ENCODE measurements at regions not wholly inside any gene's neighbourhood (a gene's known extent, or its start where the extent isn't known, plus 50 kb on each side); places are given as distances from the start of the nearest gene placed in this dataset.

DNA sequence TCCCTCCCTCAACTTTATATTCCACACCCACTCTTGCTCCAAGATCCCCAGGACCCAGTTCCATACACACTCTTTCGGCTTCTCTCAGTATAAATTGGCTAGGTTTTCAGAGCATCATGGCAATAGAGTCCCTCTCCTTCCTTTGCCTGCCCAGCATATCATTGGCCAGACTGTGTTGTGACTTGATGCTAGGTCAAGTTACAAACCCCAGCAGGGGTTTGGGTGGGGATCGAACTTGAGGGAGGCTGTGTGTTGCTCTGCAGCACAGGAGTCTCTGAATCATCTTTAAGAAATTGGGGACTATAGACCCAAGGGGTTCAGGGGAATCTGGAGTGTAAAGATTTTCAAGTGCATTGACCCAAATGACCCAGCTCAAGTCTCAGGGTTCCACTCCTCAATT lies 477.5 kb upstream of the MEIS1 start:
- no peaks in the 10 kb centered on the region for H3K9me3 ChIP-seq (ENCODE audit: insufficient read depth, low read depth, low read length)
- no peak overlapping the region for H3K9ac ChIP-seq (ENCODE audit: low read depth, low read length)
- no peak overlapping the region for H3K4me3 ChIP-seq (ENCODE audit: low read length)
- 82% methylated on average over 2 of the region's 2 CpGs for WGBS
- no peaks in the 10 kb centered on the region for H3K4me1 ChIP-seq (ENCODE audit: insufficient read depth, low read length)
- H3K36me3 ChIP-seq (ENCODE audit: insufficient read depth, low read length) = no peaks in the 10 kb centered on the region
- H3K27ac ChIP-seq (ENCODE audit: low read depth, low read length) = no peak overlapping the region
- peaks cover 12% of the 10 kb centered on the region; the same call in 1 of the 2 replicates for H3K27me3 ChIP-seq (ENCODE audit: insufficient read depth, low read length)

DNA sequence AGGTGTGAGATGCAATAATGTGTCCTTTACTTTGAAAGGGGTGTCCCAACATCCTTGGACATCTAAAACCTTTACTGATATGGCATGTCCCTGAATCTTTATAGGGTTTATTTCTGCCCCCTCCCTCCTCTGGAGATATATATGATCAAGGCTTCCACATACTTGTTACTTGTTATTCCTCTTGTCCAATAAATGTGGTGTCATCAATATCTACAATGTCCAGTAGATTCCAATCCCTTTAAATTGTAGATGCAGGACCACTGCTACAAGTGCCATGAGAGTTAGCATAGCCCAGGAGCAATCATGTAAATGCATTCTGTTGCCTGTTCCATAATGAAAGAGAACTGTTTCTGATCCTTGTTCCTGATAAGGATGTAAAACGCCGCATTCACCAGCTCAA lies 479.7 kb upstream of the MEIS1 start:
- WGBS = 94% methylated on average over 2 of the region's 2 CpGs
- H3K9ac ChIP-seq (ENCODE audit: low read depth, low read length) = no peak overlapping the region
- H3K27me3 ChIP-seq (ENCODE audit: insufficient read depth, low read length) = peaks cover 12% of the 10 kb centered on the region; the same call in 1 of the 2 replicates
- no peak overlapping the region for H3K27ac ChIP-seq (ENCODE audit: low read depth, low read length)
- H3K4me3 ChIP-seq (ENCODE audit: low read length) = no peak overlapping the region
- no peaks in the 10 kb centered on the region for H3K36me3 ChIP-seq (ENCODE audit: insufficient read depth, low read length)
- H3K9me3 ChIP-seq (ENCODE audit: insufficient read depth, low read depth, low read length) = no peaks in the 10 kb centered on the region
- H3K4me1 ChIP-seq (ENCODE audit: insufficient read depth, low read length) = no peaks in the 10 kb centered on the region

DNA sequence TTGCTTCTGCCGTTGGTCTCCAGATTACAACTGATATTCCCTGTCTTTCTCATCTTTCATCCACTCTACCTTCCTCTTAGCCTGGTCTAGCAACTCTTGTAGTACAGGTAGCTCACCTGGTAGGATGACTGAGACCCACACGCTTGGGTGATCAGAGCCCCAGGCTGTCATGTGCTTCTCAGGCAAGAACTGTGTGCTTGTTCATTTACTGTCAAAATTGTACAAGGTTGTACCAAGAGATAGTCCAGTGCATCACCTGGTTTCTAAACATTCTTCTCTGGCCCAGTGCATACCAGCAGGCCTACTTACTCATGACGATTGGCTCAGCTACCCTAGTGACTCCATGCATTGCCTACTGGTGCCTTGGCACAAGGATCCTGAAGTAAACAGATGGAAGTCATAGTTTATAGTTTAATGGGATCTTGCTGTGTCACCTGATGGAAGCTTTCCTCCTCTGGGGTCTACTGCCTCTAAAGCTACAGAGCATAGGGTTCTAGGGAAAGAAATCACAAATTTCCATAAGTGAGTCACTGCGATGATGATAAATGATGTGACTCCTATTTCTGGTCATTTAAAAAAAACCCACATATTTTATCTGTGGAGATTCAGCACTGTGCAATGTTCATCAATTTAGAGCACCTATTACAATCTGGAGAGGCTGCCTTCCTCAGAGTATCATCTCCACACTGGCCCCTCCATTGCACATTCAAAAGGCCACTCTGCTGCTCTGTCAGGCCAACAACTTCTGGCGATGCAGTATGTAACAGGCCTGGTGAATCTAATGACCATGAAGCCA lies 481.8 kb upstream of the MEIS1 start:
- Histone ChIP-seq H3K4me3 (ENCODE audit: low read length) (no peak overlapping the region), H3K27me3 (ENCODE audit: insufficient read depth, low read length) (peaks cover 6% of the 10 kb centered on the region; the same call in 1 of the 2 replicates)
- WGBS = 98% methylated on average over 5 of the region's 5 CpGs

DNA sequence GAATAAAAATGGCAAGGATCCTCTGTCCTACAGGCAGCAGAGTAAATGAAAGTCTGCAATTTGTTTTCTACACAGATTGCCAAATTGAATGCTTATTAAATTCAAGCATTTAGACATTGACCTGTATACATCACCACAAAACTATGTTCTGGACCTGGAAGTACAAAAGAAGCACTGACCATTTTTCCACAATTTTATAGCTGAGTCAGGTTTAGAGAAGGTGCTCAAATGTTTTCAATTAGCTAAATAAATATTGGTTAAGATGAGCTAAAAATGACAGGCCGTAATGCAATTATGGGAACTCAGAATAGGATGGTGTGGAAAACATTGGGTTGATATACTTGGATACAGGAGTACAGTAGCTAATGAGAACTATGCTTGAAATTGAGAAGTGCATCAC lies 490.7 kb upstream of the MEIS1 start:
- Histone ChIP-seq H3K4me3 (ENCODE audit: low read length) (no peak overlapping the region), H3K36me3 (ENCODE audit: insufficient read depth, low read length) (no peaks in the 10 kb centered on the region), H3K9ac (ENCODE audit: low read depth, low read length) (no peak overlapping the region), H3K4me1 (ENCODE audit: insufficient read depth, low read length) (no peaks in the 10 kb centered on the region), H3K27me3 (ENCODE audit: insufficient read depth, low read length) (no peaks in the 10 kb centered on the region), H3K9me3 (ENCODE audit: insufficient read depth, low read depth, low read length) (peaks cover 11% of the 10 kb centered on the region; the same call in 1 of the 2 replicates), H3K27ac (ENCODE audit: low read depth, low read length) (no peak overlapping the region)
- 90% methylated on average over 1 of the region's 1 CpG for WGBS

More for the DNA sequence above, 481.8 kb upstream of the MEIS1 start:
- Histone ChIP-seq H3K36me3 (ENCODE audit: insufficient read depth, low read length) (no peaks in the 10 kb centered on the region), H3K4me1 (ENCODE audit: insufficient read depth, low read length) (no peaks in the 10 kb centered on the region), H3K27ac (ENCODE audit: low read depth, low read length) (no peak overlapping the region), H3K9ac (ENCODE audit: low read depth, low read length) (no peak overlapping the region), H3K9me3 (ENCODE audit: insufficient read depth, low read depth, low read length) (no peaks in the 10 kb centered on the region)

DNA sequence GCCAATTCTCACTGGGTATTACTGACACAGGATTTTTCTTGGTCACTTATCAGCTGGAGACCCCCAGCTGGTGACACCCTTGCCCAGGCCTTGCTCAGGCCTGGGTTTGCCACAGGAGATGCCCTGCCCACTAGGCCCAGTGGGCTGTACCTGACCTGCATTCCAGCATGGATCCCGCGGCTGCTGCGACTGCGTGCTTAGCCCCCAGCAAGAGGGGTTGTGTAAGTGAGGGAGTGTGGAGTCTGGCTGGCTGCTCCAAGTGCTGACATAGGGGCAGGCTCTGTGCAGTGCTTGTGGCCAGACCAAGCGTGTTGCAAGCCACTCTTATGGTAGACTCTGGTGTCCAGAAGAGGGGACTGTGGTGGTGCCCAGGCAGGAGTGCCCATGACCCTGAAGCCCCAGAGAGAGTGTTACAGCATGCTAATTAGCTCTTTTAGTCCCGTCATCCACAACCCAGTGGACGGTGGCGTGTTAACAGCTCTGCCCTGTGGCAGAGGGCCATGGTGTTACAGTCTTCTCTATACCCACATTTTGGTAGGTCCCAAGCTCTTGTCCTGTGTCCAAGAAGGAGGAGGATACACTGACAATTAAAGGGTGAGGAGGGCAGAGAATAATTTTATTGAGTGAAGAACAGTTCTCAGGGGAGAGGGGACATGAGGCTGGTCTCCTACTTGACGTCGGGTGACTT lies 491.7 kb upstream of the MEIS1 start:
- Histone ChIP-seq H3K4me1 (ENCODE audit: insufficient read depth, low read length) (no peaks in the 10 kb centered on the region), H3K4me3 (ENCODE audit: low read length) (no peak overlapping the region), H3K36me3 (ENCODE audit: insufficient read depth, low read length) (no peaks in the 10 kb centered on the region), H3K9me3 (ENCODE audit: insufficient read depth, low read depth, low read length) (peaks cover 11% of the 10 kb centered on the region; the same call in 1 of the 2 replicates), H3K27me3 (ENCODE audit: insufficient read depth, low read length) (no peaks in the 10 kb centered on the region), H3K27ac (ENCODE audit: low read depth, low read length) (no peak overlapping the region), H3K9ac (ENCODE audit: low read depth, low read length) (no peak overlapping the region)
- 96% methylated on average over 10 of the region's 10 CpGs for WGBS

DNA sequence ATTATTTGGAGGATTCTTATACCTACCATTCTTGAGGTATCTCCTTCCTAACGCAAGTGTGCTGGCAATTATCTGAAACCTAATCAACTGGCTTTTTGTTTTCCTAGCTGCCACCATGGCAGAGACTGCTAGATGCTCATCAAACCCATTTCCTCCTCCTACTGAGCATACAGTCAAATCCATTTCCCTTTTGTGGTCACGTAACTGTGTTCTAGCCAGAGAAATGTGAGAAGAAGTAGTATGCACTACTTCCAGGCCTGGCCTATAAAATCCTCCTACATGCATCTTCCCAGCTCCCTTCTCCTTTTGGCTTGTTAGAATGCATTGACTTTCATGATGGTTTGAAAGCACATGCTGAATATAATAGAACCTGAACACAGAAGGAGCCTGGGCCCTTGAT lies 494.1 kb upstream of the MEIS1 start:
- H3K9me3 ChIP-seq (ENCODE audit: insufficient read depth, low read depth, low read length) = peaks cover 11% of the 10 kb centered on the region; the same call in 1 of the 2 replicates
- no peaks in the 10 kb centered on the region for H3K36me3 ChIP-seq (ENCODE audit: insufficient read depth, low read length)
- 94% methylated on average over 2 of the region's 2 CpGs for WGBS
- H3K4me3 ChIP-seq (ENCODE audit: low read length) = no peak overlapping the region
- no peaks in the 10 kb centered on the region for H3K27me3 ChIP-seq (ENCODE audit: insufficient read depth, low read length)
- no peaks in the 10 kb centered on the region for H3K4me1 ChIP-seq (ENCODE audit: insufficient read depth, low read length)
- no peak overlapping the region for H3K27ac ChIP-seq (ENCODE audit: low read depth, low read length)
- no peak overlapping the region for H3K9ac ChIP-seq (ENCODE audit: low read depth, low read length)

DNA sequence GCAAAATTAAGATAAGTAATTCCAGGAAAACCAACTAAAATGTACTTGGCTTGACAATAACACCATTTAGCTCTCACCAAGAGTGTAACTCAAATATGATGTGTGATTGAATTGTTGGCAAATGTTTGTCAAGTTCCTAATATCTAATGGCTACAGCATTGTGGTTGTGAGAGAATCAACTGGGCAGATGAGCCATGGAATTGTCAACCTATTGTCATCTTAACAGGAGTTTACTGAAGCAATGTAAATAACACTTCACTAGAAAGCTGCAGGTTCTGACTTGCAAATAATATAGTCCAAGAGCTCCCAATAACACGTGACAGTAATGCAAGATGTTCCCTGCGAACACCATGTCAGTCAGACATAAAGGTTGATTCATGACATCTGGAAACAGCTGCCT lies 495.2 kb upstream of the MEIS1 start:
- no peaks in the 10 kb centered on the region for H3K27me3 ChIP-seq (ENCODE audit: insufficient read depth, low read length)
- H3K4me3 ChIP-seq (ENCODE audit: low read length) = no peak overlapping the region
- H3K9ac ChIP-seq (ENCODE audit: low read depth, low read length) = no peak overlapping the region
- H3K36me3 ChIP-seq (ENCODE audit: insufficient read depth, low read length) = no peaks in the 10 kb centered on the region
- H3K9me3 ChIP-seq (ENCODE audit: insufficient read depth, low read depth, low read length) = peaks cover 11% of the 10 kb centered on the region; the same call in 1 of the 2 replicates
- H3K4me1 ChIP-seq (ENCODE audit: insufficient read depth, low read length) = no peaks in the 10 kb centered on the region
- WGBS = 84% methylated on average over 2 of the region's 2 CpGs
- H3K27ac ChIP-seq (ENCODE audit: low read depth, low read length) = no peak overlapping the region

DNA sequence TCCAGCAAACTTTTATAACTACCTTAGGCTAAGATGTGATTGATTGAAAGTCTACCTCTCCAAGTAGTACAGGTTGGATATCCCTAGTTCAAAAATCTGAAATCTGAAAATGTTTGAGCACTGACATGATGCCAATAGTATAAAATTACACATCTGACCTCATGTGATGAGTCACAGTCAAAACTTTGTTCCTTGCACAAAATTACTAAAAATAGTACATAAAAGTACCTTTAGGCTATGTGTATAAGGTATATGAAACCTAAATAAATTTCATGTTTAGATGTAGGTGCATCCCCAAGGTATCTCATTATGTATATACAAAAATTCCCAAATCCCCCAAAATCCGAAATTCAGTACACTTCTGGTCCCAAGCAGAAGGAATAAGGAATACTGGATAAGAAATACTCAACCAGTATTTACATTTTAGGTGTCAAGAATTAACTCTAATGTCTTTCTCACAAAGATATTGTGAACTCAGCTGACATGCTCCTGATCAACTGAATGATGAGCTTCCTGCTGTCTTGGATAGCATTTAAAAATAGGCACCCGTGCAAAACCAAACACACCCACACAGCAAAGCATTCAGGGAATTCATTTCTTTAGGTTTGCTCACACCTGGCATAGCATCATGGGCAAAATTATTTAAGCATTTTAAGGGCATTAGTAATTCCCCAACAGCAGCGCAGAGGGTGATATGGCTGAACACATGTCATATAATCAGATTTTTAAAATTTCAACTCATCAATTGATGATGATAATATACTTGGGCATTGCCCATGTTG lies 497.4 kb upstream of the MEIS1 start:
- WGBS = 92% methylated on average over 2 of the region's 3 CpGs

DNA sequence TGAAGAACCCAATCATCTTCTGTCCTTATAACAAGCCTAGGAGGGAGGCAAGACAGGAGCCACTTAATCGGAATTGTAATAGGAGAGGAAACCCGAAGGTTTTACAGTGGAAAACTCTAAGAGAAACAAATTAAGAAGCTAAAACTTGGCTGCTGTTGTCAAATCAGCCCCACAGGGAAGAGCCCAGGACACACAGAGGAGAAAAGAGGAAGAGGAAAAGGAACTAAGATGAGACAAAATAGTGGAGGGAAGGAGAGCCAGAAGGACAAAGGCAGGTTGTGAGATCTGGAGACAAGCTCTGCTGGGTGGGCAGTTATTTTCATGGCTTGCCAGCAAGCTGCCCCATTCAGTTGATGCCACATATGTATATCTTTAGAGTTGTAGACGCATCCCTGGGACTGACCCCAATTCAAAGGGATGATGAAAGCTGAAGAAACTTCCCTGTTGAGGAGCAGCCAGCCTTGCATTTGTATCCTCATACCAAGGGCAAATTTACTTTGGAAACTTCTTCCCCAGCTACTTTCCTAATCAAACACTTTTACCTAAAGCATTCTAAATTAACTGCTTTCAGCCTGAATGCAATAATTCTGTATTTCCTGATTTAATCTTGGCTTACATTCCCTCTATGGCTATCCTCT lies 499.8 kb upstream of the MEIS1 start:
- no peak overlapping the region for H3K9ac ChIP-seq (ENCODE audit: low read depth, low read length)
- no peaks in the 10 kb centered on the region for H3K36me3 ChIP-seq (ENCODE audit: insufficient read depth, low read length)
- H3K27ac ChIP-seq (ENCODE audit: low read depth, low read length) = no peak overlapping the region
- no peaks in the 10 kb centered on the region for H3K4me1 ChIP-seq (ENCODE audit: insufficient read depth, low read length)
- H3K27me3 ChIP-seq (ENCODE audit: insufficient read depth, low read length) = no peaks in the 10 kb centered on the region
- peaks cover 4% of the 10 kb centered on the region for H3K9me3 ChIP-seq (ENCODE audit: insufficient read depth, low read depth, low read length)
- no peak overlapping the region for H3K4me3 ChIP-seq (ENCODE audit: low read length)
- WGBS = 92% methylated on average over 3 of the region's 3 CpGs

More for the DNA sequence above, 497.4 kb upstream of the MEIS1 start:
- no peaks in the 10 kb centered on the region for H3K4me1 ChIP-seq (ENCODE audit: insufficient read depth, low read length)
- H3K9me3 ChIP-seq (ENCODE audit: insufficient read depth, low read depth, low read length) = no peaks in the 10 kb centered on the region
- no peak overlapping the region for H3K9ac ChIP-seq (ENCODE audit: low read depth, low read length)
- no peaks in the 10 kb centered on the region for H3K36me3 ChIP-seq (ENCODE audit: insufficient read depth, low read length)
- no peak overlapping the region for H3K4me3 ChIP-seq (ENCODE audit: low read length)
- H3K27me3 ChIP-seq (ENCODE audit: insufficient read depth, low read length) = no peaks in the 10 kb centered on the region
- no peak overlapping the region for H3K27ac ChIP-seq (ENCODE audit: low read depth, low read length)

DNA sequence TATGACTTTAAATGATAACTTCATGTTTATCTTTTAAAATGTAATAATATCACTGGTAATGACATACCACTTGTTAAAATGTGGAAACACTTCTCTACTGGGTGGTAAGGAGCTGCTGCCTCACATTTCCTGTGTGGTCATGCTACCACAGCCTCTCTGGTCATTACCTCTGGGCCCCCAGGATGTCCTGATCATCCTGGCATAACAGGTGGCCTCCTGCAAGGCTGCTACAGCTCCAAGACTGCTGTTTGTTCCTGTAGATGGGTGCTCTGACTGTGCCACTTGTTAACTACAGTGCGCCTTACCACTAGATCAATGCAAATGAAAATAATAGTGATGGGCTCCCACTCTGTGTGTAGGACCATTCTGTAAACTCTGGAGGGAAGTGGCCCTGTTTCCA lies 500.2 kb upstream of the SPRED2 start:
- Histone ChIP-seq H3K27me3 (ENCODE audit: insufficient read depth, low read length) (no peaks in the 10 kb centered on the region), H3K4me1 (ENCODE audit: insufficient read depth, low read length) (no peaks in the 10 kb centered on the region), H3K9me3 (ENCODE audit: insufficient read depth, low read depth, low read length) (peaks cover 5% of the 10 kb centered on the region), H3K27ac (ENCODE audit: low read depth, low read length) (no peak overlapping the region), H3K4me3 (ENCODE audit: low read length) (no peak overlapping the region), H3K9ac (ENCODE audit: low read depth, low read length) (no peak overlapping the region), H3K36me3 (ENCODE audit: insufficient read depth, low read length) (no peaks in the 10 kb centered on the region)
- 94% methylated on average over 1 of the region's 1 CpG for WGBS

Data from HUES64 (cell line).